Subcutaneous abdominal adipose tissue (tissue), 5 donors: ENCODE measurements at regions not wholly inside any gene's neighbourhood (a gene's known extent, or its start where the extent isn't known, plus 50 kb on each side); places are given as distances from the start of the nearest gene placed in this dataset.
"Not testable (repeated sequence)": the region's sequence is repeated elsewhere in the genome, so short reads cannot be mapped to it uniquely, and the experiment has no call there.

Experiments used
- H3K27ac ChIP-seq: one replicate; pipeline ENCODE4 v1.7.0; 2013; ENCODE audit warnings: low read depth, mild to moderate bottlenecking, inconsistent platforms, low read length, moderate library complexity
- H3K27me3 ChIP-seq, 5 donors: one replicate each; pipeline ENCODE4 v1.7.0; 2013; ENCODE audit warnings: low read length in 5 of 5, inconsistent platforms in 1 of 5; ENCODE audit not compliant: control insufficient read depth in 5 of 5, insufficient read depth in 4 of 5
- H3K36me3 ChIP-seq, 5 donors: one replicate each; pipeline ENCODE4 v1.7.0; 2013; ENCODE audit warnings: low read length in 5 of 5; ENCODE audit not compliant: control insufficient read depth in 5 of 5, insufficient read depth in 5 of 5
- H3K4me1 ChIP-seq, 5 donors: one replicate each; pipeline ENCODE4 v1.7.0; 2013; ENCODE audit warnings: low read length in 5 of 5, mild to moderate bottlenecking in 3 of 5, moderate library complexity in 1 of 5; ENCODE audit not compliant: control insufficient read depth in 5 of 5, insufficient read depth in 5 of 5
- H3K4me3 ChIP-seq, 5 donors: one replicate each; pipeline ENCODE4 v1.7.0; 2013; ENCODE audit warnings: low read length in 5 of 5, low read depth in 1 of 5
- H3K9ac ChIP-seq, 5 donors: one replicate each; pipeline ENCODE4 v1.7.0; 2013; ENCODE audit warnings: low read length in 5 of 5, mild to moderate bottlenecking in 4 of 5, moderate library complexity in 3 of 5
- H3K9me3 ChIP-seq, 5 donors: one replicate each; pipeline ENCODE4 v1.7.0; 2013; ENCODE audit warnings: low read length in 5 of 5; ENCODE audit not compliant: control insufficient read depth in 5 of 5
- donor health status: healthy.
- donor health status: healthy.
- donor health status: healthy.
- donor health status: healthy.
- donor health status: healthy.

- H3K4me3 ChIP-seq = no peak overlapping the region
- no peak overlapping the region for H3K27ac ChIP-seq
- H3K27me3 ChIP-seq = no peaks in the 10 kb centered on the region
- H3K4me1 ChIP-seq = peaks cover 0 to 8% (median 3%) of the 10 kb centered on the region in 5 donors
- H3K9me3 ChIP-seq = no peaks in the 10 kb centered on the region
- peaks cover 0 to 3% (median 0%) of the 10 kb centered on the region in 5 donors for H3K36me3 ChIP-seq
- H3K9ac ChIP-seq = no peak overlapping the region
These were observed 62.5 kb upstream of the TIAM2 start for GRCh38 chr6:154932515-154933027.

- H3K4me1 ChIP-seq = peaks cover 0 to 8% (median 3%) of the 10 kb centered on the region in 5 donors
- H3K36me3 ChIP-seq = peaks cover 0 to 3% (median 0%) of the 10 kb centered on the region in 5 donors
- no peaks in the 10 kb centered on the region for H3K9me3 ChIP-seq
- H3K27me3 ChIP-seq = no peaks in the 10 kb centered on the region
- no peak overlapping the region for H3K27ac ChIP-seq
- no peak overlapping the region for H3K9ac ChIP-seq
- H3K4me3 ChIP-seq = no peak overlapping the region
These were observed 61.8 kb upstream of the TIAM2 start for GRCh38 chr6:154933181-154933827.

- no peak overlapping the region for H3K27ac ChIP-seq
- H3K9ac ChIP-seq = no peak overlapping the region
- H3K4me1 ChIP-seq = peaks cover 0 to 2% (median 0%) of the 10 kb centered on the region in 5 donors
- H3K9me3 ChIP-seq = no peaks in the 10 kb centered on the region
- H3K4me3 ChIP-seq = no peak overlapping the region
- H3K36me3 ChIP-seq = peaks cover 0 to 3% (median 0%) of the 10 kb centered on the region in 5 donors
- no peaks in the 10 kb centered on the region for H3K27me3 ChIP-seq
These were observed 57.6 kb upstream of the TIAM2 start for GRCh38 chr6:154937306-154938220.

- Histone ChIP-seq H3K9me3 (no peaks in the 10 kb centered on the region), H3K9ac (no peak overlapping the region), H3K4me3 (no peak overlapping the region), H3K4me1 (no peaks in the 10 kb centered on the region), H3K27ac (no peak overlapping the region), H3K27me3 (no peaks in the 10 kb centered on the region), H3K36me3 (peaks cover 0 to 3% (median 0%) of the 10 kb centered on the region in 5 donors)
These were observed 56.9 kb upstream of the TIAM2 start for GRCh38 chr6:154938221-154938580.

- not testable (repeated sequence) for H3K4me1 ChIP-seq
These were observed 56.3 kb upstream of the TIAM2 start for GRCh38 chr6:154938727-154939285.

GRCh38 chr6:154942770-154943169 lies 52.3 kb upstream of the TIAM2 start:
- Histone ChIP-seq H3K4me1 (no peaks in the 10 kb centered on the region), H3K36me3 (peaks cover 6 to 17% (median 12%) of the 10 kb centered on the region in 5 donors), H3K9ac (no peak overlapping the region), H3K27ac (no peak overlapping the region), H3K9me3 (no peaks in the 10 kb centered on the region), H3K27me3 (no peaks in the 10 kb centered on the region), H3K4me3 (no peak overlapping the region)

More at GRCh38 chr6:154938727-154939285, 56.3 kb upstream of the TIAM2 start:
- H3K9ac ChIP-seq, H3K27ac ChIP-seq, H3K36me3 ChIP-seq, H3K4me3 ChIP-seq, H3K9me3 ChIP-seq, H3K27me3 ChIP-seq: not testable (repeated sequence)

GRCh38 chr6:154945271-154945890 lies 49.7 kb upstream of the TIAM2 start:
- no peak overlapping the region for H3K9ac ChIP-seq
- H3K36me3 ChIP-seq = peaks cover 6 to 20% (median 12%) of the 10 kb centered on the region in 5 donors
- no peaks in the 10 kb centered on the region for H3K4me1 ChIP-seq
- H3K4me3 ChIP-seq = no peak overlapping the region
- H3K9me3 ChIP-seq = no peaks in the 10 kb centered on the region
- no peak overlapping the region for H3K27ac ChIP-seq
- H3K27me3 ChIP-seq = no peaks in the 10 kb centered on the region
